GM12875 (cell line): ENCODE measurements at regions not wholly inside any gene's neighbourhood (a gene's known extent, or its start where the extent isn't known, plus 50 kb on each side); places are given as distances from the start of the nearest gene placed in this dataset.

Source experiments
- H3K4me3 ChIP-seq: one replicate; pipeline ENCODE4 v1.5.1; 2011; ENCODE audit warnings: low read depth, low read length, control low read depth
- CTCF ChIP-seq: IDR thresholded peaks from 2 replicates; pipeline ENCODE4 v1.5.1; 2011; ENCODE audit warnings: low read depth, mild to moderate bottlenecking, control low read depth, inconsistent platforms, low read length, moderate library complexity, borderline replicate concordance; ENCODE audit not compliant: insufficient read depth

GRCh38 chr2:137834760-137835379 is 129.4 kb upstream of the HNMT start:
- no peak overlapping the region for H3K4me3 ChIP-seq
- no peak for TF ChIP-seq CTCF

GRCh38 chr2:137836671-137837070 is 127.6 kb upstream of the HNMT start:
- no peak for TF ChIP-seq CTCF
- H3K4me3 ChIP-seq = no peak overlapping the region

GRCh38 chr2:137837830-137838229 is 126.4 kb upstream of the HNMT start:
- no peak overlapping the region for H3K4me3 ChIP-seq

GRCh38 chr2:137838255-137839092 is 125.8 kb upstream of the HNMT start:
- peak; percentile 27; the same call in 1 of the 2 replicates for TF ChIP-seq CTCF
- H3K4me3 ChIP-seq = no peak overlapping the region

More at GRCh38 chr2:137837830-137838229, 126.4 kb upstream of the HNMT start:
- no peak for TF ChIP-seq CTCF

GRCh38 chr2:137842430-137842829 is 121.8 kb upstream of the HNMT start:
- H3K4me3 ChIP-seq = no peak overlapping the region
- no peak for TF ChIP-seq CTCF

- TF ChIP-seq CTCF = no peak
- H3K4me3 ChIP-seq = no peak overlapping the region
Observed at GRCh38 chr2:137842952-137843351, 121.3 kb upstream of the HNMT start.

- no peak for TF ChIP-seq CTCF
- H3K4me3 ChIP-seq = no peak overlapping the region
Observed at GRCh38 chr2:137845422-137845821, 118.9 kb upstream of the HNMT start.
